H1 (cell line): ENCODE measurements at regions not wholly inside any gene's neighbourhood (a gene's known extent, or its start where the extent isn't known, plus 50 kb on each side); places are given as distances from the start of the nearest gene placed in this dataset.

Source experiments
- NANOG ChIP-seq: IDR thresholded peaks from 2 replicates; pipeline ENCODE4 v1.6.1; 2011; ENCODE audit warnings: low read length, low read depth, mild to moderate bottlenecking, inconsistent platforms; ENCODE audit not compliant: insufficient read depth, poor library complexity, severe bottlenecking
- RNF2 ChIP-seq: fragments of 200-900, 300-1000 bp; sonication (generic); IDR thresholded peaks from 2 replicates; pipeline ENCODE4 v1.7.1; 2016; ENCODE audit warnings: borderline replicate concordance, low read depth, mild to moderate bottlenecking, antibody characterized with exemption, low read length; ENCODE audit not compliant: poor library complexity, severe bottlenecking; ENCODE audit errors: missing control alignments
- SAP30 ChIP-seq: fragments of 300-600 bp; sonication (generic); IDR thresholded peaks from 2 replicates; pipeline ENCODE4 v1.7.1; 2012; ENCODE audit warnings: low read length, moderate library complexity, mild to moderate bottlenecking, inconsistent platforms; ENCODE audit not compliant: insufficient read depth, insufficient replicate concordance
- SP4 ChIP-seq: IDR thresholded peaks from 2 replicates; pipeline ENCODE4 v1.6.1; 2012; ENCODE audit warnings: low read length, inconsistent platforms

DNA sequence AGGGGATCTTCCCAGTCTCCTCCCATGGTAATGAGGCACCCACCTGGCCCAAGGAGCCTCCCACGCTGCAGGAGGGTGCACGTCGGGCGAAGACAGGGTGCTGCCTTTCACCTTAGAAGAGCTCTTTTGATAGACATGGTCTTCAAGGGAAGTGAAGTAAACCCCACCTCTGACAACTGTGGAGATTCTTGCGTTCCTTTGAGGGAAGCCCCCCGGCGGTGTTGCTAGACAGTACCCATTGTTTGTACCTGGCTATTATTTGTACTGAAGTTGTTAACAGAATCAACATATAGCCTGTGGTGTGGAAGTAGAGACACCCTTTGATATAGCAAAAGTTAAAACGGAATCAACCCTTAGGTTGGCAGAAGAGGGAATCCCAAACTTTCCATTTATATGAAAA lies 648.0 kb downstream of the GALR1 start (continued):
- no peak for TF ChIP-seq NANOG
- TF ChIP-seq SAP30 = no peak
- TF ChIP-seq SP4 = no peak
- TF ChIP-seq RNF2 = no peak
- TF ChIP-seq, all 59 proteins: peak for 0
